Endodermal cell (in vitro differentiated cells): ENCODE measurements at regions not wholly inside any gene's neighbourhood (a gene's known extent, or its start where the extent isn't known, plus 50 kb on each side); places are given as distances from the start of the nearest gene placed in this dataset.
A peak's percentile ranks its signal among the peaks of the same experiment; 100 is the strongest.

ENCODE experiments used
- DNase-seq: peaks from one replicate; pipeline ENCODE4 v3.0.0-alpha.2; 2017
- H3K27ac ChIP-seq: 2 replicates; pipeline ENCODE4 v1.5.1; 2013; ENCODE audit warnings: mild to moderate bottlenecking, low read depth, low read length, moderate library complexity
- H3K27me3 ChIP-seq: 2 replicates; pipeline ENCODE4 v1.6.1; 2013; ENCODE audit warnings: mild to moderate bottlenecking, low read length, moderate library complexity; ENCODE audit not compliant: insufficient read depth, control insufficient read depth, poor library complexity, severe bottlenecking
- H3K36me3 ChIP-seq: 2 replicates; pipeline ENCODE4 v1.7.0; 2013; ENCODE audit warnings: mild to moderate bottlenecking, low read length, moderate library complexity; ENCODE audit not compliant: control insufficient read depth, insufficient read depth
- H3K4me1 ChIP-seq: one replicate; pipeline ENCODE4 v1.7.0; 2013; ENCODE audit warnings: low read length; ENCODE audit not compliant: control insufficient read depth, insufficient read depth
- H3K4me3 ChIP-seq: 2 replicates; pipeline ENCODE4 v1.5.1; 2013; ENCODE audit warnings: mild to moderate bottlenecking, low read length, moderate library complexity
- H3K9ac ChIP-seq: 2 replicates; pipeline ENCODE4 v1.6.1; 2013; ENCODE audit warnings: mild to moderate bottlenecking, low read length, moderate library complexity; ENCODE audit not compliant: poor library complexity, severe bottlenecking; ENCODE audit errors: extremely low read depth
- H3K9me3 ChIP-seq: 2 replicates; pipeline ENCODE4 v1.6.1; 2013; ENCODE audit warnings: mild to moderate bottlenecking, low read length, moderate library complexity; ENCODE audit not compliant: control insufficient read depth
- H3K27ac Mint-ChIP-seq: 2 replicates; pipeline ENCODE4 v1.8.0; 2020; ENCODE audit warnings: mixed read lengths
- H3K27me3 Mint-ChIP-seq: 2 replicates; pipeline ENCODE4 v1.8.0; 2021; ENCODE audit warnings: mild to moderate bottlenecking, mixed read lengths; ENCODE audit not compliant: insufficient read depth
- H3K36me3 Mint-ChIP-seq: 2 replicates; pipeline ENCODE4 v1.8.0; 2020; ENCODE audit warnings: low read depth, mixed read lengths
- H3K4me1 Mint-ChIP-seq: 2 replicates; pipeline ENCODE4 v1.8.0; 2020; ENCODE audit warnings: mixed read lengths
- H3K4me3 Mint-ChIP-seq: 2 replicates; pipeline ENCODE4 v1.8.0; 2020; ENCODE audit warnings: mild to moderate bottlenecking, moderate library complexity, mixed read lengths
- H3K9me3 Mint-ChIP-seq: 2 replicates; pipeline ENCODE4 v1.8.0; 2020; ENCODE audit warnings: mild to moderate bottlenecking, mixed read lengths
- CTCF ChIP-seq: fragments of 200-600 bp; sonication (generic); conservative IDR thresholded peaks from 2 replicates; pipeline ENCODE4 v1.5.0; 2021; ENCODE audit warnings: antibody characterized with exemption, mild to moderate bottlenecking
- WGBS, 2 experiments: methylation state at CpG; one replicate each; pipeline versions ENCODE4 v1.1.5 to v1.1.7; 2013; ENCODE audit warnings: missing lambda C conversion rate in 2 of 2, mixed read lengths in 1 of 2; ENCODE audit not compliant: insufficient coverage in 1 of 2, insufficient read length in 1 of 2; 5-methylcytosine and 5-hydroxymethylcytosine counted together

DNA sequence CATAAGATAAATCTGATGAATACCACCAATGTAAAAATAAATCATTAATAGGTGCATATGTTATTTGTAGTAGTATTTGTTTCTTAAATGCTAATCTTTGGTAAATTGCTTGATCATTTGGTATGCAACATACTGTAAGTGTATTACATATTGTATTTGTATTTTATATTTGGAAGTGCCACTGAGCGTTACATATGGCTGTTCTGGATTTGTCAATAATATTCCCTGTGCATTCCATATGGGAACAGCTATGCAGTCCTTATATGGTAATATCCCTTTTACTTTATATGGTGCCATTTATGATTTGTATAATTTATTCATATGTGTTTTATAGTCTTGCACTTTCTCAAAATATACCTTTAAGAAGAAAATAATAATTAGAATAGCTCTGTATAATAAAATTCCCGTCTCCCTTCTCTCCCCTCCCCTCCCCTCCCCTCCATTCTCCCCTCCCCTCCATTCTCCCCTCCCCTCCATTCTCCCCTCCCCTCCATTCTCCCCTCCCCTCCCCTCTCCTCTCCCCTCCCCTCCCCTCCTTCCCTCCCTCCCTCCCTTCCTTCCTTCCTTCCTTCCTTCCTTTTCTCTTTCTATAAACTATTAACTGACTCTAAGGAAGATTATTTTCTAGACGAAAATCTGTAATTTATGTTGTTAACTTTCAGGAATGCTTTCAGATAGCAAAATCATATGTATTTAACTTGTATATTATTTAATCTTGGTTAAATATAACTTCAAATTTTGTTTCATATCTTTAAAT, 241.4 kb downstream of the CSNK1G3 start:
- Histone ChIP-seq H3K9me3 (no peaks in the 10 kb centered on the region), H3K4me1 (no peaks in the 10 kb centered on the region), H3K27me3 (no peaks in the 10 kb centered on the region), H3K9ac (no peak overlapping the region), H3K4me3 (no peak overlapping the region), H3K36me3 (no peaks in the 10 kb centered on the region), H3K27ac (peak overlapping the region; percentile 51)
- no peak for TF ChIP-seq CTCF
- H3K9me3 Mint-ChIP-seq: no peaks in the 10 kb centered on the region
- H3K27me3 Mint-ChIP-seq: no peaks in the 10 kb centered on the region
- H3K4me3 Mint-ChIP-seq: no peak overlapping the region
- H3K36me3 Mint-ChIP-seq: no peaks in the 10 kb centered on the region
- no peaks in the 10 kb centered on the region for H3K4me1 Mint-ChIP-seq
- 100% methylated on average over 1 of the region's 3 CpGs; no CpG with 5 or more reads in 1 of the 2 experiments for WGBS, 2 experiments
- no peak for DNase-seq
- no peak overlapping the region for H3K27ac Mint-ChIP-seq

DNA sequence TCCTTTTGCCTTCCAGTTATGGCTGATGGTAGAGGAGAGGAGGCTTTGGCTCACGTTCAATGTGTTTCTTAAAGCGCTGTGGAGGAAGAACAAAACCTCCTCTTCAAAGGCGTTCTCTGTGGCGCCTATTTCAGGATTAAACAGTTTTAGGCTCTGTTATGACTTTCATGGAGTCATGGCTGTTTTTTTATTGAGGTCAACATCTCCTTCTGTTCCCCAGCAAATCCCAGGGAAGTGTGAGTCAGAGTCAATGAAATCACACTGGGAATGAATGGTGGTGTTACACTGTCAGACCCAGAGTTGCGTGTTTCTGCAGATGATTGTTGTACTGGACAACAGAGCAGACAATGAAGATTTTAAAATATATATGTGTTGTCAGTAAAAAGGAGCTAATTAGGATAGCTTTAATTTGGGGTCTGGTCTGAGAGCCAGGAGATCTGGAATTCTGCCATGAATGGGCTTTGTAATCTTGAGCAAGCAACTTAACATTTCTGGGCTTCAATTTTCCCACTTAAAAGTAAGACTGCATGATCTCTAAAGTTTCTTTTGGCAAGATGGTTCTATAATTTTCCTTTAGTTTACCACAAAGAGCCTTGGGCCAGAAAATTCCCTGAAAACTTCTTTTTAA, 240.7 kb downstream of the CSNK1G3 start:
- WGBS, 2 experiments: 92 to 93% methylated on average over 5 of the region's 5 CpGs
- no peak overlapping the region for H3K4me3 Mint-ChIP-seq
- no peaks in the 10 kb centered on the region for H3K27me3 ChIP-seq
- no peak overlapping the region for H3K27ac Mint-ChIP-seq
- no peaks in the 10 kb centered on the region for H3K27me3 Mint-ChIP-seq
- H3K27ac ChIP-seq: peak overlapping the region; percentile 51
- no peaks in the 10 kb centered on the region for H3K4me1 Mint-ChIP-seq
- H3K36me3 Mint-ChIP-seq: no peaks in the 10 kb centered on the region
- H3K4me1 ChIP-seq: no peaks in the 10 kb centered on the region
- H3K36me3 ChIP-seq: no peaks in the 10 kb centered on the region
- H3K9ac ChIP-seq: no peak overlapping the region
- no peak for DNase-seq
- H3K9me3 Mint-ChIP-seq: no peaks in the 10 kb centered on the region
- no peak for TF ChIP-seq CTCF
- no peak overlapping the region for H3K4me3 ChIP-seq
- H3K9me3 ChIP-seq: no peaks in the 10 kb centered on the region

DNA sequence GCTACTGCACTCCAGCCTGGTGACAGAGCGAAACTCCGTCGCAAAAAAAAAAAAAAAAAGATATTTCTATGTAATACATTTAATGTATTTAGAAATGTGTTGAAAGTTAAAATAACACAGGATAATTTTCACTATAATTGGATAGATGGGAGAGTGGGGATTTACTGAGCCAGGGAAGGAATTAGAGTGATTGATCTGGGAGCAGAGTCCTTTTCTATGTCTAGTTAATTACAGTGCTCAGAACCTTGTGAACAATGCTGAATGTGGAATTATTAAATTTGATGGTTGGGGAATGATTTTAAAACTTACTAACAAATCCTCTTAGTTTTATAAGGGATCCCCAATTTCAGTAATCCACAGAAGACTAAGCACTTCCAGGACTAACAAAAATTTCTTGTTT, 239.7 kb downstream of the CSNK1G3 start:
- TF ChIP-seq CTCF: no peak
- Mint-ChIP-seq H3K36me3 (no peaks in the 10 kb centered on the region), H3K9me3 (no peaks in the 10 kb centered on the region), H3K4me1 (no peaks in the 10 kb centered on the region), H3K27me3 (no peaks in the 10 kb centered on the region), H3K27ac (no peak overlapping the region), H3K4me3 (no peak overlapping the region)
- H3K36me3 ChIP-seq: no peaks in the 10 kb centered on the region
- no peak for DNase-seq
- H3K4me1 ChIP-seq: no peaks in the 10 kb centered on the region
- no CpG with 5 or more reads among the region's 3 CpGs for WGBS, 2 experiments
- no peak overlapping the region for H3K27ac ChIP-seq
- no peaks in the 10 kb centered on the region for H3K9me3 ChIP-seq
- no peak overlapping the region for H3K9ac ChIP-seq
- H3K27me3 ChIP-seq: no peaks in the 10 kb centered on the region
- H3K4me3 ChIP-seq: no peak overlapping the region
